Fibroblast of lung (primary cell): ENCODE measurements at regions not wholly inside any gene's neighbourhood (a gene's known extent, or its start where the extent isn't known, plus 50 kb on each side); places are given as distances from the start of the nearest gene placed in this dataset.

ENCODE experiments used
- DNase-seq, 2 donors: peaks; one replicate each; pipeline versions ENCODE4 v3.0.0 to v3.0.0-alpha.2; 2010; ENCODE audit warnings: low read depth in 2 of 2
- H2AFZ ChIP-seq: 2 replicates; pipeline ENCODE4 v1.5.1; 2012; ENCODE audit warnings: low read length, control low read depth, inconsistent platforms
- H3K27ac ChIP-seq: 2 replicates; pipeline ENCODE4 v1.5.1; 2011; ENCODE audit warnings: low read length, control low read depth; ENCODE audit not compliant: insufficient read depth
- H3K27me3 ChIP-seq: 2 replicates; pipeline ENCODE4 v1.5.1; 2011; ENCODE audit warnings: mild to moderate bottlenecking, low read length; ENCODE audit not compliant: control insufficient read depth, insufficient read depth
- H3K36me3 ChIP-seq: 2 replicates; pipeline ENCODE4 v1.5.1; 2011; ENCODE audit warnings: low read length; ENCODE audit not compliant: control insufficient read depth, insufficient read depth
- H3K4me1 ChIP-seq: 2 replicates; pipeline ENCODE4 v1.5.1; 2011; ENCODE audit warnings: low read length; ENCODE audit not compliant: control insufficient read depth, insufficient read depth; ENCODE audit errors: extremely low read depth
- H3K4me2 ChIP-seq: 2 replicates; pipeline ENCODE4 v1.5.1; 2011; ENCODE audit warnings: low read length, control low read depth; ENCODE audit not compliant: insufficient read depth; ENCODE audit errors: extremely low read depth
- H3K4me3 ChIP-seq, 4 experiments: fragments of 200-600 bp in 1 of 4; sonication (generic) in 1 of 4; replicated peaks in 1 of 4; 2 replicates each; pipeline ENCODE4 v1.5.1; 2011 to 2016; ENCODE audit warnings: low read length in 4 of 4, low read depth in 3 of 4, mild to moderate bottlenecking in 3 of 4, control low read depth in 2 of 4, inconsistent platforms in 1 of 4, mixed read lengths in 1 of 4; ENCODE audit not compliant: insufficient read depth in 1 of 4; ENCODE audit errors: control extremely low read depth in 1 of 4
- H3K79me2 ChIP-seq: 2 replicates; pipeline ENCODE4 v1.5.1; 2012; ENCODE audit warnings: mild to moderate bottlenecking, low read length, inconsistent platforms; ENCODE audit not compliant: control insufficient read depth, insufficient read depth
- H3K9ac ChIP-seq: 2 replicates; pipeline ENCODE4 v1.5.1; 2011; ENCODE audit warnings: mild to moderate bottlenecking, low read length, control low read depth; ENCODE audit not compliant: insufficient read depth
- H3K9me3 ChIP-seq: 2 replicates; pipeline ENCODE4 v1.5.1; 2012; ENCODE audit warnings: low read depth, low read length; ENCODE audit not compliant: control insufficient read depth, insufficient read depth
- H4K20me1 ChIP-seq: 2 replicates; pipeline ENCODE4 v1.5.1; 2011; ENCODE audit warnings: low read length; ENCODE audit not compliant: control insufficient read depth, insufficient read depth; ENCODE audit errors: extremely low read depth
- CTCF ChIP-seq, 2 donors: IDR thresholded peaks in 1 of 2; conservative IDR thresholded peaks in 1 of 2; 1 replicate in 1 of 2; 2 replicates in 1 of 2; pipeline ENCODE4 v1.5.1; 2011 to 2012; ENCODE audit warnings: low read length in 2 of 2, control low read depth in 1 of 2, inconsistent platforms in 1 of 2, low read depth in 1 of 2, mild to moderate bottlenecking in 1 of 2
- EZH2 ChIP-seq: IDR thresholded peaks from 2 replicates; pipeline ENCODE4 v1.5.1; 2012; ENCODE audit warnings: low read length, control low read depth, mild to moderate bottlenecking; ENCODE audit errors: missing control alignments

GRCh38 chr3:5485427-5485826 is 297.9 kb downstream of the EDEM1 start:
- H3K4me1 ChIP-seq = no peaks in the 10 kb centered on the region
- H3K36me3 ChIP-seq = no peaks in the 10 kb centered on the region
- no peaks in the 10 kb centered on the region for H3K27me3 ChIP-seq
- no peak overlapping the region for H3K4me2 ChIP-seq
- H3K4me3 ChIP-seq = no peak overlapping the region
- no peak overlapping the region for H3K9ac ChIP-seq
- H3K27ac ChIP-seq = no peak overlapping the region
- H3K79me2 ChIP-seq = no peaks in the 10 kb centered on the region
- H4K20me1 ChIP-seq = no peaks in the 10 kb centered on the region
- DNase-seq = no peak
- no peak for TF ChIP-seq CTCF (conservative IDR thresholded peaks at IDR 0.05 in 1 of 2, IDR thresholded peaks at IDR 0.05 in 1 of 2; ENCODE audit: low read depth in 1 of 2, low read length in 2 of 2)
- TF ChIP-seq EZH2 = no peak
- H3K9me3 ChIP-seq = no peaks in the 10 kb centered on the region
- H2AFZ ChIP-seq = no peak overlapping the region

DNA sequence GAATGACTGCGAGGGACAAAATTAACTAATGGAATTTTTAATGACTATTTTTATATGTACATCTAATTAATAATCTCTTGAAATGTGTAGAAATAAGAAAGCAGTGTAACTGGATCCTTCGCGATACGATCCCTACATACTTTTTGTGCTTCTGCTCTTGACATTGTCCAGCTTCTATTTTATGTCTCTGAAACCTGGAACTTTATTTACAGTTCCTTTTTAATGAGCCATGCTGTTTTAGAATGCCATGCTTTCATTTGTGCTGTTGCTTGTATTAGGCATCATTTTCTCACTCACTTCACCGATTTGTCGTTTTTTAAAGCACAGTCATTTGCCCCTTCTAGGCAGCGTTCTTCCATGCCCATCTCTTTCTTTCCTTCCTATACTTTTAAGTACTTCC is 301.3 kb downstream of the EDEM1 start:
- H3K27me3 ChIP-seq = no peaks in the 10 kb centered on the region
- H3K27ac ChIP-seq = no peak overlapping the region
- H3K9me3 ChIP-seq = no peaks in the 10 kb centered on the region
- H3K4me3 ChIP-seq = no peak overlapping the region
- H3K36me3 ChIP-seq = no peaks in the 10 kb centered on the region
- H2AFZ ChIP-seq = no peak overlapping the region
- TF ChIP-seq CTCF (conservative IDR thresholded peaks at IDR 0.05 in 1 of 2, IDR thresholded peaks at IDR 0.05 in 1 of 2; ENCODE audit: low read depth in 1 of 2, low read length in 2 of 2) = no peak
- no peak for TF ChIP-seq EZH2
- no peaks in the 10 kb centered on the region for H3K4me1 ChIP-seq
- no peaks in the 10 kb centered on the region for H4K20me1 ChIP-seq
- no peak overlapping the region for H3K4me2 ChIP-seq
- DNase-seq = no peak
- H3K9ac ChIP-seq = no peak overlapping the region
- H3K79me2 ChIP-seq = no peaks in the 10 kb centered on the region

GRCh38 chr3:5489536-5489935 is 302.0 kb downstream of the EDEM1 start:
- no peak overlapping the region for H2AFZ ChIP-seq
- no peaks in the 10 kb centered on the region for H3K36me3 ChIP-seq

More at GRCh38 chr3:5489536-5489935, 302.0 kb downstream of the EDEM1 start:
- no peaks in the 10 kb centered on the region for H4K20me1 ChIP-seq
- H3K27ac ChIP-seq = no peak overlapping the region
- no peaks in the 10 kb centered on the region for H3K79me2 ChIP-seq
- H3K4me3 ChIP-seq = no peak overlapping the region
- H3K4me1 ChIP-seq = no peaks in the 10 kb centered on the region
- H3K4me2 ChIP-seq = no peak overlapping the region
- H3K27me3 ChIP-seq = no peaks in the 10 kb centered on the region
- no peak for DNase-seq
- no peak for TF ChIP-seq EZH2
- no peak for TF ChIP-seq CTCF (conservative IDR thresholded peaks at IDR 0.05 in 1 of 2, IDR thresholded peaks at IDR 0.05 in 1 of 2; ENCODE audit: low read depth in 1 of 2, low read length in 2 of 2)
- no peaks in the 10 kb centered on the region for H3K9me3 ChIP-seq
- no peak overlapping the region for H3K9ac ChIP-seq
